ENCODE measurements at regions not wholly inside any gene's neighbourhood (a gene's known extent, or its start where the extent isn't known, plus 50 kb on each side); places are given as distances from the start of the nearest gene placed in this dataset.

DNA sequence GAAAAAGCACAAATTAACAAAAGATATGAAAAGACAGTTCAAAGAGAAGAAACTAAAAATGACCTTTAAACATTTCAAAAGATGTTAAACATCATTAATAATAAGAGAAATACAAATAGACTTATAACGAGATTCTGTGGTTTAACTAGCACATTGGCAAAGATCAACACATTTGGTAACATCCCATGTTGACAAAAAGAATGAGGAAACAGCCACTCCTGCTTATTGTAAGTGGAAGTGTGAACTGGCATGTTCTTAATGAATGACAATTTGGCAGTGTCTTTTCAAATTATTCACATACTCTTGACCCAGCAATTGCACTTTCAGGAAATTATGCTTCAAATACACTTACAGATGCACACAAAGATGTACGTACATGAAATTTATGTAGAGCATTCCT lies 176.3 kb downstream of the TLE1 start:
- WGBS, 2 experiments (ENCODE audit: extremely low coverage in 1 of 2, insufficient coverage in 1 of 2, insufficient read length in 1 of 2, insufficient replicate concordance in 2 of 2, low coverage in 1 of 2, low lambda C conversion rate in 2 of 2, missing lambda C conversion rate in 1 of 2): 96% methylated on average over 2 of the region's 2 CpGs; no CpG with 5 or more reads in 1 of the 2 experiments
- no peak overlapping the region for H3K4me3 ChIP-seq (ENCODE audit: extremely low read depth in 1 of 4, insufficient read depth in 2 of 4, low read depth in 3 of 4, low read length in 4 of 4)
- H3K14ac ChIP-seq (ENCODE audit: insufficient read length): no peak overlapping the region
- H3K56ac ChIP-seq (replicated peaks; ENCODE audit: insufficient read length, low read depth, low read length): no peak overlapping the region
- H3K9ac ChIP-seq (replicated peaks in 1 of 4; ENCODE audit: extremely low read depth in 1 of 4, low read depth in 3 of 4, low read length in 3 of 4): no peak overlapping the region
- H4K8ac ChIP-seq (ENCODE audit: extremely low read depth, insufficient read depth, low read length): no peak overlapping the region
- H2AFZ ChIP-seq (ENCODE audit: low read length): no peak overlapping the region
- no peak overlapping the region for H4K5ac ChIP-seq (ENCODE audit: insufficient read length, low read depth, low read length)
- CTCF ChIA-PET (ENCODE audit: partially characterized antibody): interaction anchor here (1.6 kb wide), 1 partner anchor 9 kb away, joined by 5 read pairs; no protein-coding TSS in a partner anchor
- H2BK20ac ChIP-seq (ENCODE audit: low read length): no peak overlapping the region
- no peak overlapping the region for H2BK120ac ChIP-seq (replicated peaks; ENCODE audit: low read depth, low read length)
- DNase-seq (ENCODE audit: low read depth in 1 of 2, low spot score in 2 of 2) (no peak), FAIRE-seq (no peak)
- H3K27me3 ChIP-seq (replicated peaks in 1 of 4; ENCODE audit: control insufficient read depth in 3 of 4, extremely low read depth in 1 of 4, insufficient read depth in 3 of 4, low read length in 3 of 4): no peaks in the 10 kb centered on the region
- no peak overlapping the region for H2BK15ac ChIP-seq (ENCODE audit: low read length)
- no peaks in the 10 kb centered on the region for H3K9me3 ChIP-seq (ENCODE audit: insufficient read depth in 2 of 2, low read depth in 1 of 2, low read length in 1 of 2)
- H4K20me1 ChIP-seq (replicated peaks in 1 of 2; ENCODE audit: control insufficient read depth in 1 of 2, insufficient read depth in 2 of 2, low read length in 2 of 2): no peaks in the 10 kb centered on the region
- H3K18ac ChIP-seq (ENCODE audit: extremely low read depth, low read length): no peak overlapping the region
- no peaks in the 10 kb centered on the region for H3K79me2 ChIP-seq (ENCODE audit: control insufficient read depth in 1 of 2, insufficient read depth in 2 of 2, low read length in 2 of 2)
- H2BK12ac ChIP-seq (ENCODE audit: low read depth, low read length): no peak overlapping the region
- no peak overlapping the region for H3K4ac ChIP-seq (replicated peaks; ENCODE audit: insufficient read length, low read depth, low read length)
- H2BK5ac ChIP-seq (ENCODE audit: low read depth, low read length): no peak overlapping the region
- H3K4me2 ChIP-seq (ENCODE audit: insufficient read depth in 1 of 2, low read depth in 2 of 2, low read length in 2 of 2): no peak overlapping the region
- no peaks in the 10 kb centered on the region for H3K36me3 ChIP-seq (ENCODE audit: control insufficient read depth in 2 of 4, insufficient read depth in 4 of 4, low read length in 3 of 4)
- H3K23me2 ChIP-seq (ENCODE audit: low read depth, low read length): no peaks in the 10 kb centered on the region
- no peaks in the 10 kb centered on the region for H3K79me1 ChIP-seq (ENCODE audit: low read depth, low read length)
- POLR2A ChIA-PET (ENCODE audit: partially characterized antibody): no interaction called here
- no peak overlapping the region for H4K91ac ChIP-seq (replicated peaks; ENCODE audit: insufficient read length, low read length)
- H3K4me1 ChIP-seq (replicated peaks in 1 of 4; ENCODE audit: control insufficient read depth in 3 of 4, insufficient read depth in 4 of 4, low read length in 3 of 4): no peaks in the 10 kb centered on the region
- H3K27ac ChIP-seq (ENCODE audit: low read depth, low read length): no peak overlapping the region
- no peak overlapping the region for H2AK5ac ChIP-seq (ENCODE audit: low read depth, low read length)
- H3K23ac ChIP-seq (ENCODE audit: insufficient read length): no peak overlapping the region
- TF ChIP-seq POU5F1 (IDR thresholded peaks at IDR 0.05; ENCODE audit: low read depth, low read length) (no peak), ASH2L (IDR thresholded peaks at IDR 0.05; ENCODE audit: low read length) (no peak), POLR2AphosphoS5 (IDR thresholded peaks at IDR 0.05; ENCODE audit: low read depth, low read length) (no peak), CEBPB (IDR thresholded peaks at IDR 0.05; ENCODE audit: low read depth, low read length) (no peak), SP2 (IDR thresholded peaks at IDR 0.05; ENCODE audit: low read length) (no peak), SAP30 (IDR thresholded peaks at IDR 0.05; ENCODE audit: insufficient read depth, insufficient replicate concordance, low read length) (no peak), FOSL1 (IDR thresholded peaks at IDR 0.05; ENCODE audit: insufficient read depth, low read depth, low read length) (no peak), SIX5 (IDR thresholded peaks at IDR 0.05; ENCODE audit: low read depth, low read length) (no peak), EP300 (IDR thresholded peaks at IDR 0.05; ENCODE audit: borderline replicate concordance in 1 of 2, low read depth in 2 of 2, low read length in 2 of 2) (no peak), ZNF274 (IDR thresholded peaks at IDR 0.05; ENCODE audit: borderline replicate concordance, extremely low read depth, low read length) (no peak)
